Loucy (cell line): ENCODE measurements at regions not wholly inside any gene's neighbourhood (a gene's known extent, or its start where the extent isn't known, plus 50 kb on each side); places are given as distances from the start of the nearest gene placed in this dataset.

Experiments
- EZH2phosphoT487 ChIP-seq: fragments of 200-600 bp; IDR thresholded peaks from 2 replicates; pipeline ENCODE4 v1.6.1; 2018; ENCODE audit warnings: antibody characterized with exemption, mild to moderate bottlenecking, moderate library complexity, borderline replicate concordance
- TF ChIP-seq, protein P1 (sequence below): fragments of 200-600 bp; sonication (generic); conservative IDR thresholded peaks from 2 replicates; pipeline ENCODE4 v1.5.1; 2014; ENCODE audit warnings: mild to moderate bottlenecking, antibody characterized with exemption, low read length

DNA sequence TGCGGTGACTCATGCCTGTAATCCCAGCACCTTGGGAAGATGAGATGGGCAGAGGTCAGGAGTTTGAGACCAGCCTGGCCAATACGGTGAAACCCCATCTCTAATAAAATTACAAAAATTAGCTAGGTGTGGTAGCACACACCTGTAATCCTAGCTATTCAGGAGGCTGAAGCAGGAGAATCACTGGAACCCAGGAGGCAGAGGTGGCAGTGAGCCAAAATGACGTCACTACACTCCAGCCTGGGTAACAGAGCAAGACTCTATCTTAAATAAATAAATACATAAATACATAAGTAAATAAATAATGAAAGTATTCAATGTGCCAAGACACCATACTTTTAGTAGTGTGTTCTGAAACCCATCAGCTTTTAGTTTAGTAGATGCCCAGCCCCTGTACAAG, 308.1 kb upstream of the FLRT2 start:
- no peak for TF ChIP-seq EZH2phosphoT487
- TF ChIP-seq, protein P1, sequence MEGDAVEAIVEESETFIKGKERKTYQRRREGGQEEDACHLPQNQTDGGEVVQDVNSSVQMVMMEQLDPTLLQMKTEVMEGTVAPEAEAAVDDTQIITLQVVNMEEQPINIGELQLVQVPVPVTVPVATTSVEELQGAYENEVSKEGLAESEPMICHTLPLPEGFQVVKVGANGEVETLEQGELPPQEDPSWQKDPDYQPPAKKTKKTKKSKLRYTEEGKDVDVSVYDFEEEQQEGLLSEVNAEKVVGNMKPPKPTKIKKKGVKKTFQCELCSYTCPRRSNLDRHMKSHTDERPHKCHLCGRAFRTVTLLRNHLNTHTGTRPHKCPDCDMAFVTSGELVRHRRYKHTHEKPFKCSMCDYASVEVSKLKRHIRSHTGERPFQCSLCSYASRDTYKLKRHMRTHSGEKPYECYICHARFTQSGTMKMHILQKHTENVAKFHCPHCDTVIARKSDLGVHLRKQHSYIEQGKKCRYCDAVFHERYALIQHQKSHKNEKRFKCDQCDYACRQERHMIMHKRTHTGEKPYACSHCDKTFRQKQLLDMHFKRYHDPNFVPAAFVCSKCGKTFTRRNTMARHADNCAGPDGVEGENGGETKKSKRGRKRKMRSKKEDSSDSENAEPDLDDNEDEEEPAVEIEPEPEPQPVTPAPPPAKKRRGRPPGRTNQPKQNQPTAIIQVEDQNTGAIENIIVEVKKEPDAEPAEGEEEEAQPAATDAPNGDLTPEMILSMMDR, result no peak
